HCT116 (cell line): ENCODE measurements at regions not wholly inside any gene's neighbourhood (a gene's known extent, or its start where the extent isn't known, plus 50 kb on each side); places are given as distances from the start of the nearest gene placed in this dataset.
"Not testable (repeated sequence)": the region's sequence is repeated elsewhere in the genome, so short reads cannot be mapped to it uniquely, and the experiment has no call there.

Source experiments
- ATAC-seq: fragments of 200-7000 bp; cut with Tn5 transposase; 2 replicates; pipeline ENCODE4 v1.9.1; 2020; ENCODE audit warnings: mild to moderate bottlenecking, moderate library complexity
- BruUV-seq: library from RNA; stranded (reverse); fragments of 400-500 nt; replicated peaks from 2 replicates; lab custom pipeline; 2021; lab: Mats Ljungman, UMichigan
- CTCF ChIA-PET: fragments of 300-600 bp; sonication (Branson Sonifier 250); formaldehyde crosslinking; loops from one replicate; lab custom pipeline; 2021; ENCODE audit warnings: antibody characterized with exemption; lab: Charles Lee
- POLR2A ChIA-PET: fragments of 300-600, 350-600 bp; sonication (Branson Sonifier 250); formaldehyde crosslinking; loops from one replicate; lab custom pipeline; 2021; ENCODE audit warnings: antibody characterized with exemption; lab: Charles Lee
- RAD21 ChIA-PET, 2 experiments: fragments of 300-600 bp; sonication (Branson Sonifier 250); formaldehyde crosslinking; loops; one replicate each; lab custom pipeline; 2023; ENCODE audit warnings: low total read pairs in 2 of 2; ENCODE audit not compliant: uncharacterized antibody in 2 of 2, unreplicated experiment in 2 of 2, low non-redundant PET in 1 of 2; lab: Charles Lee
- DNase-seq: peaks from one replicate; pipeline ENCODE4 v3.0.0-alpha.2; 2010; ENCODE audit warnings: low read depth, low spot score
- H2AFZ ChIP-seq: fragments of 200-600 bp; shearing (Covaris generic), sonication (generic); 2 replicates; pipeline ENCODE4 v1.6.1; 2017; ENCODE audit warnings: low read depth, mixed run types, mixed read lengths, antibody characterized with exemption, low read length; ENCODE audit not compliant: poor library complexity, severe bottlenecking
- H3K27ac ChIP-seq: 2 replicates; pipeline ENCODE4 v1.5.1; 2012; ENCODE audit warnings: low read depth, low read length
- H3K27me3 ChIP-seq: fragments of 200-600 bp; sonication (generic); 2 replicates; pipeline ENCODE4 v1.6.1; 2016; ENCODE audit warnings: mixed run types, low read length, mixed read lengths; ENCODE audit not compliant: insufficient read depth
- H3K36me3 ChIP-seq, 2 experiments: fragments of 200-500 bp in 1 of 2; fragments of 200-600 bp in 1 of 2; sonication (Bioruptor generic) in 1 of 2; sonication (generic) in 1 of 2; 2 replicates each; pipeline versions ENCODE4 v1.5.1 to v1.6.1; 2014 to 2016; ENCODE audit warnings: low read length in 2 of 2, inconsistent platforms in 1 of 2, mixed read lengths in 1 of 2, mixed run types in 1 of 2; ENCODE audit not compliant: insufficient read depth in 2 of 2, control insufficient read depth in 1 of 2
- H3K4me1 ChIP-seq, 2 experiments: fragments of 200-600 bp in 1 of 2; sonication (generic) in 1 of 2; 2 replicates each; pipeline versions ENCODE4 v1.5.1 to v1.6.1; 2012 to 2017; ENCODE audit warnings: low read length in 2 of 2, inconsistent platforms in 1 of 2, mild to moderate bottlenecking in 1 of 2, mixed read lengths in 1 of 2, mixed run types in 1 of 2, moderate library complexity in 1 of 2; ENCODE audit not compliant: insufficient read depth in 2 of 2, control insufficient read depth in 1 of 2
- H3K4me2 ChIP-seq: fragments of 200-600 bp; sonication (generic); 2 replicates; pipeline ENCODE4 v1.6.1; 2017; ENCODE audit warnings: mixed run types, low read length, mixed read lengths
- H3K4me3 ChIP-seq, 2 experiments: fragments of 200-600 bp in 1 of 2; sonication (generic) in 1 of 2; replicated peaks in 1 of 2; 2 replicates each; pipeline ENCODE4 v1.5.1; 2011 to 2016; ENCODE audit warnings: low read length in 2 of 2, control low read depth in 1 of 2, low read depth in 1 of 2, mild to moderate bottlenecking in 1 of 2, mixed read lengths in 1 of 2, mixed run types in 1 of 2
- H3K79me2 ChIP-seq: fragments of 200-600 bp; sonication (generic); 2 replicates; pipeline ENCODE4 v1.6.1; 2017; ENCODE audit warnings: mild to moderate bottlenecking, mixed run types, low read length, moderate library complexity, mixed read lengths; ENCODE audit not compliant: insufficient read depth
- H3K9ac ChIP-seq: fragments of 200-600 bp; sonication (generic); 2 replicates; pipeline ENCODE4 v1.6.1; 2016; ENCODE audit warnings: low read length, mixed read lengths
- H3K9me2 ChIP-seq: fragments of 200-600 bp; sonication (generic), shearing (Covaris generic); 2 replicates; pipeline ENCODE4 v1.6.1; 2017; ENCODE audit warnings: mixed run types, mild to moderate bottlenecking, moderate library complexity; ENCODE audit not compliant: insufficient read depth
- H3K9me3 ChIP-seq, 2 experiments: fragments of 200-500 bp in 1 of 2; fragments of 200-600 bp in 1 of 2; sonication (Bioruptor generic) in 1 of 2; sonication (generic) in 1 of 2; 2 replicates each; pipeline ENCODE4 v1.6.1; 2014 to 2017; ENCODE audit warnings: low read length in 2 of 2, mixed read lengths in 2 of 2, inconsistent platforms in 1 of 2, low read depth in 1 of 2, mild to moderate bottlenecking in 1 of 2, mixed run types in 1 of 2, moderate library complexity in 1 of 2; ENCODE audit not compliant: control insufficient read depth in 1 of 2, insufficient read depth in 1 of 2
- H4K20me1 ChIP-seq: fragments of 200-600 bp; sonication (generic), shearing (Covaris generic); 2 replicates; pipeline ENCODE4 v1.6.1; 2017; ENCODE audit warnings: mixed run types, mild to moderate bottlenecking, moderate library complexity; ENCODE audit not compliant: insufficient read depth
- ATF3 ChIP-seq: IDR thresholded peaks from 2 replicates; pipeline ENCODE4 v1.6.1; 2012
- CBX3 ChIP-seq: IDR thresholded peaks from 2 replicates; pipeline ENCODE4 v1.6.1; 2012; ENCODE audit warnings: low read depth
- EGR1 ChIP-seq: IDR thresholded peaks from 2 replicates; pipeline ENCODE4 v1.6.1; 2012; ENCODE audit warnings: low read depth
- ELF1 ChIP-seq: IDR thresholded peaks from 2 replicates; pipeline ENCODE4 v1.6.1; 2012; ENCODE audit warnings: low read depth, borderline replicate concordance
- MAX ChIP-seq: IDR thresholded peaks from 2 replicates; pipeline ENCODE4 v1.6.1; 2012
- REST ChIP-seq: IDR thresholded peaks from 2 replicates; pipeline ENCODE4 v1.6.1; 2012; ENCODE audit warnings: low read depth
- SIN3A ChIP-seq: IDR thresholded peaks from 2 replicates; pipeline ENCODE4 v1.6.1; 2012; ENCODE audit warnings: low read depth
- SP1 ChIP-seq: IDR thresholded peaks from 2 replicates; pipeline ENCODE4 v1.6.1; 2012; ENCODE audit warnings: low read depth
- SRF ChIP-seq: IDR thresholded peaks from 2 replicates; pipeline ENCODE4 v1.6.1; 2012; ENCODE audit warnings: low read depth
- TCF7L2 ChIP-seq: IDR thresholded peaks from 2 replicates; pipeline ENCODE4 v1.7.0; 2011; ENCODE audit warnings: borderline replicate concordance, inconsistent platforms; ENCODE audit not compliant: insufficient read depth, insufficient read length; ENCODE audit errors: extremely low read depth
- ZFX ChIP-seq: fragments of 450-650 bp; IDR thresholded peaks from 2 replicates; pipeline ENCODE4 v1.6.1; 2017
- ZNF274 ChIP-seq: fragments of 200-500 bp; sonication (Bioruptor generic); IDR thresholded peaks from 2 replicates; pipeline ENCODE4 v1.6.1; 2014; ENCODE audit warnings: mild to moderate bottlenecking, low read depth, low read length, inconsistent platforms
- intact Hi-C: fragments of 100-400 bp; cut with micrococcal nuclease; formaldehyde crosslinking; loops from 2 replicates; pipeline ENCODE4 v1.10.0; 2022
- TF ChIP-seq, protein P1 (sequence below), 3 experiments: fragments of 200-600 bp in 1 of 3; sonication (generic) in 1 of 3; IDR thresholded peaks in 2 of 3; conservative IDR thresholded peaks in 1 of 3; 2 replicates each; pipeline ENCODE4 v1.5.1; 2012 to 2017; ENCODE audit warnings: low read depth in 2 of 3, low read length in 2 of 3, antibody characterized with exemption in 1 of 3, borderline replicate concordance in 1 of 3, control low read depth in 1 of 3, mild to moderate bottlenecking in 1 of 3, mixed read lengths in 1 of 3, mixed run types in 1 of 3, moderate library complexity in 1 of 3; ENCODE audit not compliant: insufficient read depth in 1 of 3

DNA sequence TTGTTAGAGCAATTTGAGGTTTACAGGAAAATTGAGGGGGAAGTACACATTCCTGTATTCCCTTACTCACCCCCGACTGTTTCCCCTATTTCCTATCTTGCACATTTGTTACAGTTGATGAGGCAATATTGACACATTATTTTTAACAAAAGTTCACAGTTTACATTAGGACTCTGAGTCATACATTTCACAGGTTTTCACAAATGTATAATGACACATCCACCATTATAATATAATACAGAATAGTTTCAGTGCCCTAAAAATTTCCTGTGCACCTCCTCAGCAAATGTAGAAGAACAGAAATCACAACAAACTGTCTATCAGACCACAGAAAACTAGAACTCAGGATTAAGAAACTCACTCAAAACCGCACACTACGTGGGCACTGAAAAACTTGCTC is 160.6 kb upstream of the RMP24 start:
- Histone ChIP-seq H2AFZ (no peak overlapping the region), H3K79me2 (no peaks in the 10 kb centered on the region), H3K4me2 (no peak overlapping the region), H3K27ac (no peak overlapping the region), H3K4me3 (no peak overlapping the region), H3K9me2 (no peaks in the 10 kb centered on the region), H3K9ac (no peak overlapping the region), H3K27me3 (peaks cover 18% of the 10 kb centered on the region; the same call in 1 of the 2 replicates), H4K20me1 (no peaks in the 10 kb centered on the region), H3K4me1 (no peaks in the 10 kb centered on the region), H3K36me3 (no peaks in the 10 kb centered on the region), H3K9me3 (no peaks in the 10 kb centered on the region)
- TF ChIP-seq ATF3 = no peak
- TF ChIP-seq SP1 = no peak
- TF ChIP-seq ZNF274 = no peak
- no peak for TF ChIP-seq MAX
- TF ChIP-seq CBX3 = no peak
- no peak for TF ChIP-seq SIN3A
- TF ChIP-seq, protein P1, sequence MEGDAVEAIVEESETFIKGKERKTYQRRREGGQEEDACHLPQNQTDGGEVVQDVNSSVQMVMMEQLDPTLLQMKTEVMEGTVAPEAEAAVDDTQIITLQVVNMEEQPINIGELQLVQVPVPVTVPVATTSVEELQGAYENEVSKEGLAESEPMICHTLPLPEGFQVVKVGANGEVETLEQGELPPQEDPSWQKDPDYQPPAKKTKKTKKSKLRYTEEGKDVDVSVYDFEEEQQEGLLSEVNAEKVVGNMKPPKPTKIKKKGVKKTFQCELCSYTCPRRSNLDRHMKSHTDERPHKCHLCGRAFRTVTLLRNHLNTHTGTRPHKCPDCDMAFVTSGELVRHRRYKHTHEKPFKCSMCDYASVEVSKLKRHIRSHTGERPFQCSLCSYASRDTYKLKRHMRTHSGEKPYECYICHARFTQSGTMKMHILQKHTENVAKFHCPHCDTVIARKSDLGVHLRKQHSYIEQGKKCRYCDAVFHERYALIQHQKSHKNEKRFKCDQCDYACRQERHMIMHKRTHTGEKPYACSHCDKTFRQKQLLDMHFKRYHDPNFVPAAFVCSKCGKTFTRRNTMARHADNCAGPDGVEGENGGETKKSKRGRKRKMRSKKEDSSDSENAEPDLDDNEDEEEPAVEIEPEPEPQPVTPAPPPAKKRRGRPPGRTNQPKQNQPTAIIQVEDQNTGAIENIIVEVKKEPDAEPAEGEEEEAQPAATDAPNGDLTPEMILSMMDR (IDR thresholded peaks at IDR 0.05 in 2 of 3, conservative IDR thresholded peaks at IDR 0.05 in 1 of 3; ENCODE audit: borderline replicate concordance in 1 of 3, insufficient read depth in 1 of 3, low read depth in 2 of 3, low read length in 2 of 3) = no peak
- TF ChIP-seq ZFX = no peak
- TF ChIP-seq ELF1 = no peak
- no peak for TF ChIP-seq TCF7L2
- no peak for TF ChIP-seq EGR1
- TF ChIP-seq SRF = no peak
- no peak for TF ChIP-seq REST
- RAD21 ChIA-PET = no interaction called here
- intact Hi-C loops = no loop called here
- DNase-seq (no peak), ATAC-seq (no peak)
- CTCF ChIA-PET = no interaction called here
- BruUV-seq = no TSS peak
- POLR2A ChIA-PET = no interaction called here

DNA sequence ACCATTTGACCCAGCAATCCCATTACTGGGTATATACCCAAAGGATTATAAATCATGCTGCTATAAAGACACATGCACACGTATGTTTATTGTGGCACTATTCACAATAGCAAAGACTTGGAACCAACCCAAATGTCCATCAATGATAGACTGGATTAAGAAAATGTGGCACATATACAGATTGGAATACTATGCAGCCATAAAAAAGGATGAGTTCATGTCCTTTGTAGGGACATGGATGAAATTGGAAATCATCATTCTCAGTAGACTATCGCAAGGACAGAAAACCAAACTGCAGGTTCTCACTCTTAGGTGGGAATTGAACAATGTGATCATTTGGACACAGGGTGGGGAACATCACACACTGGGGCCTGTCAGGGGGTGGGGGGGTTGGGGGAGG is 157.5 kb upstream of the RMP24 start:
- CTCF ChIA-PET, H3K4me3 ChIP-seq, H3K9ac ChIP-seq, RAD21 ChIA-PET, POLR2A ChIA-PET, H3K9me3 ChIP-seq, H2AFZ ChIP-seq, H3K4me2 ChIP-seq, ATAC-seq, H4K20me1 ChIP-seq, H3K9me2 ChIP-seq, H3K4me1 ChIP-seq, DNase-seq, H3K36me3 ChIP-seq, H3K27ac ChIP-seq, H3K79me2 ChIP-seq, intact Hi-C loops, BruUV-seq: not testable (repeated sequence)
- 0 out of 2 replicates have a peak, but pooled peaks cover 12% of the 10 kb centered on the region for H3K27me3 ChIP-seq
